ENCODE measurements at regions not wholly inside any gene's neighbourhood (a gene's known extent, or its start where the extent isn't known, plus 50 kb on each side); places are given as distances from the start of the nearest gene placed in this dataset.
A peak's percentile ranks its signal among the peaks of the same experiment; 100 is the strongest.

DNA sequence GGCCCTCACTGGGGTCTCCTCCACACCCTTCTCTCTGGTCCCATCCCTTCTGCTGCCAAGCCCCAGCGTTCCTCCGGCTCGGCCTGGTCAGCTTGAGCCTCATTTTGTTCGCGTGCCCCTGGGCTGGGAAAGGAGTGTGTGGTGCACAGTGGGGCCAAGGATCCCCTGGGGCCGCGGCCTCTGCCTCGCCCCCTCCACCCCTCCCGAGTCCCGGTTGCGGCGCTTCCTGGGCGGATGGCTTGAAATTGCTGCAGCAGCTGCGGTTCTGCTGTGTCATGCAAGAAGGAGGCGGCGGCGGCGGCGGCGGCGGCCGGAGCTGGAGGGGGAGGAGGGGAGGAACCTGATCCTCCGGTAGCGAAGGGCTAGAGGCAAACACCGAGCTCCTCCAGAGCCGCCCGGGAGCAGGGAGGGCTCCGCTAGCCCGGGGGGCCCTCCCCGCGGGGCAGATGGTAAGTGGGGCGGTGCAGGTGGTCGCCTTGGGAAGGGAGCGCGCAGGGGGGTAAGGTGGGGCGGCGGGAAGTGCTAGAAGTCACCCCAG, 217.8 kb upstream of the MKLN1 start (continued):
- TF ChIP-seq, protein P1, sequence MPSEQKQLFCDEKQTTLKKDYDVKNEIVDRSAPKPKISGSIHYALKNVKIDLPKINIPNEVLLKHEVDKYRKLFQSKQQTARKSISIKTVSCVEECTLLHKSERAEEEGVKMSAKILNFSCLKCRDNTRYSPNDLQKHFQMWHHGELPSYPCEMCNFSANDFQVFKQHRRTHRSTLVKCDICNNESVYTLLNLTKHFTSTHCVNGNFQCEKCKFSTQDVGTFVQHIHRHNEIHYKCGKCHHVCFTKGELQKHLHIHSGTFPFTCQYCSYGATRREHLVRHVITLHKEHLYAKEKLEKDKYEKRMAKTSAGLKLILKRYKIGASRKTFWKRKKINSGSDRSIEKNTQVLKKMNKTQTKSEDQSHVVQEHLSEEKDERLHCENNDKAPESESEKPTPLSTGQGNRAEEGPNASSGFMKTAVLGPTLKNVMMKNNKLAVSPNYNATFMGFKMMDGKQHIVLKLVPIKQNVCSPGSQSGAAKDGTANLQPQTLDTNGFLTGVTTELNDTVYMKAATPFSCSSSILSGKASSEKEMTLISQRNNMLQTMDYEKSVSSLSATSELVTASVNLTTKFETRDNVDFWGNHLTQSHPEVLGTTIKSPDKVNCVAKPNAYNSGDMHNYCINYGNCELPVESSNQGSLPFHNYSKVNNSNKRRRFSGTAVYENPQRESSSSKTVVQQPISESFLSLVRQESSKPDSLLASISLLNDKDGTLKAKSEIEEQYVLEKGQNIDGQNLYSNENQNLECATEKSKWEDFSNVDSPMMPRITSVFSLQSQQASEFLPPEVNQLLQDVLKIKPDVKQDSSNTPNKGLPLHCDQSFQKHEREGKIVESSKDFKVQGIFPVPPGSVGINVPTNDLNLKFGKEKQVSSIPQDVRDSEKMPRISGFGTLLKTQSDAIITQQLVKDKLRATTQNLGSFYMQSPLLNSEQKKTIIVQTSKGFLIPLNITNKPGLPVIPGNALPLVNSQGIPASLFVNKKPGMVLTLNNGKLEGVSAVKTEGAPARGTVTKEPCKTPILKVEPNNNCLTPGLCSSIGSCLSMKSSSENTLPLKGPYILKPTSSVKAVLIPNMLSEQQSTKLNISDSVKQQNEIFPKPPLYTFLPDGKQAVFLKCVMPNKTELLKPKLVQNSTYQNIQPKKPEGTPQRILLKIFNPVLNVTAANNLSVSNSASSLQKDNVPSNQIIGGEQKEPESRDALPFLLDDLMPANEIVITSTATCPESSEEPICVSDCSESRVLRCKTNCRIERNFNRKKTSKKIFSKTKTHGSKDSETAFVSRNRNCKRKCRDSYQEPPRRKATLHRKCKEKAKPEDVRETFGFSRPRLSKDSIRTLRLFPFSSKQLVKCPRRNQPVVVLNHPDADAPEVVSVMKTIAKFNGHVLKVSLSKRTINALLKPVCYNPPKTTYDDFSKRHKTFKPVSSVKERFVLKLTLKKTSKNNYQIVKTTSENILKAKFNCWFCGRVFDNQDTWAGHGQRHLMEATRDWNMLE (tag by site-specific recombination; conservative IDR thresholded peaks at IDR 0.05; ENCODE audit: low read depth), result no peak
- TF ChIP-seq KLF1 (tag by site-specific recombination; IDR thresholded peaks at IDR 0.05), result peak; percentile 77
- TF ChIP-seq ZNF776 (tag by site-specific recombination; IDR thresholded peaks at IDR 0.05; ENCODE audit: borderline replicate concordance), result no peak
- TF ChIP-seq, protein P2, sequence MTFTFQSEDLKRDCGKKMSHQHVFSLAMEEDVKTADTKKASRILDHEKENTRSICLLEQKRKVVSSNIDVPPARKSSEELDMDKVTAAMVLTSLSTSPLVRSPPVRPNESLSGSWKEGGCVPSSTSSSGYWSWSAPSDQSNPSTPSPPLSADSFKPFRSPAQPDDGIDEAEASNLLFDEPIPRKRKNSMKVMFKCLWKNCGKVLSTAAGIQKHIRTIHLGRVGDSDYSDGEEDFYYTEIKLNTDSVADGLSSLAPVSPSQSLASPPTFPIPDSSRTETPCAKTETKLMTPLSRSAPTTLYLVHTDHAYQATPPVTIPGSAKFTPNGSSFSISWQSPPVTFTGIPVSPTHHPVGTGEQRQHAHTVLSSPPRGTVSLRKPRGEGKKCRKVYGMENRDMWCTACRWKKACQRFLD (tag by site-specific recombination; IDR thresholded peaks at IDR 0.05), result no peak
- TF ChIP-seq ZNF366 (tag by site-specific recombination; conservative IDR thresholded peaks at IDR 0.05), result peak; percentile 38; the same call in 1 of the 2 replicates
- peak; percentile 79 for TF ChIP-seq ZIC2 (tag by site-specific recombination; IDR thresholded peaks at IDR 0.05)
- 0 out of 2 replicates have a peak, but pooled peaks have one; percentile 37 for TF ChIP-seq ZNF324 (tag by site-specific recombination; IDR thresholded peaks at IDR 0.05)
- TF ChIP-seq ZNF785 (tag by site-specific recombination; IDR thresholded peaks at IDR 0.05), result no peak
- TF ChIP-seq ZNF501 (tag by site-specific recombination; IDR thresholded peaks at IDR 0.05), result peak; percentile 63; the same call in 1 of the 2 replicates
- TF ChIP-seq, protein P3, sequence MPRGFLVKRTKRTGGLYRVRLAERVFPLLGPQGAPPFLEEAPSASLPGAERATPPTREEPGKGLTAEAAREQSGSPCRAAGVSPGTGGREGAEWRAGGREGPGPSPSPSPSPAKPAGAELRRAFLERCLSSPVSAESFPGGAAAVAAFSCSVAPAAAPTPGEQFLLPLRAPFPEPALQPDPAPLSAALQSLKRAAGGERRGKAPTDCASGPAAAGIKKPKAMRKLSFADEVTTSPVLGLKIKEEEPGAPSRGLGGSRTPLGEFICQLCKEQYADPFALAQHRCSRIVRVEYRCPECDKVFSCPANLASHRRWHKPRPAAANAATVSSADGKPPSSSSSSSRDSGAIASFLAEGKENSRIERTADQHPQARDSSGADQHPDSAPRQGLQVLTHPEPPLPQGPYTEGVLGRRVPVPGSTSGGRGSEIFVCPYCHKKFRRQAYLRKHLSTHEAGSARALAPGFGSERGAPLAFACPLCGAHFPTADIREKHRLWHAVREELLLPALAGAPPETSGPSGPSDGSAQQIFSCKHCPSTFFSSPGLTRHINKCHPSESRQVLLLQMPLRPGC (tag by site-specific recombination; IDR thresholded peaks at IDR 0.05), result no peak
- peak; percentile 44; the same call in 1 of the 2 replicates for TF ChIP-seq ZFP69B (tag by site-specific recombination; IDR thresholded peaks at IDR 0.05)
- TF ChIP-seq, protein P4, sequence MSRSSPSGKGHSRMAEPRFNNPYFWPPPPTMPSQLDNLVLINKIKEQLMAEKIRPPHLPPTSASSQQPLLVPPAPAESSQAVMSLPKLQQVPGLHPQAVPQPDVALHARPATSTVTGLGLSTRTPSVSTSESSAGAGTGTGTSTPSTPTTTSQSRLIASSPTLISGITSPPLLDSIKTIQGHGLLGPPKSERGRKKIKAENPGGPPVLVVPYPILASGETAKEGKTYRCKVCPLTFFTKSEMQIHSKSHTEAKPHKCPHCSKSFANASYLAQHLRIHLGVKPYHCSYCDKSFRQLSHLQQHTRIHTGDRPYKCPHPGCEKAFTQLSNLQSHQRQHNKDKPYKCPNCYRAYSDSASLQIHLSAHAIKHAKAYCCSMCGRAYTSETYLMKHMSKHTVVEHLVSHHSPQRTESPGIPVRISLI (tag by site-specific recombination; IDR thresholded peaks at IDR 0.05), result no peak
- no peak for TF ChIP-seq SCRT2 (tag by site-specific recombination; IDR thresholded peaks at IDR 0.05)
- TF ChIP-seq ZFHX2 (tag by site-specific recombination; conservative IDR thresholded peaks at IDR 0.05), result peak; percentile 70
- peak; percentile 64; the same call in 1 of the 2 replicates for TF ChIP-seq ZXDB (tag by site-specific recombination; IDR thresholded peaks at IDR 0.05)
- TF ChIP-seq ZNF354C (tag by site-specific recombination; IDR thresholded peaks at IDR 0.05; ENCODE audit: borderline replicate concordance, low read depth), result no peak
- TF ChIP-seq HOXC10 (CRISPR knock-in tag; IDR thresholded peaks at IDR 0.05), result no peak
- no peak for TF ChIP-seq ZNF138 (tag by site-specific recombination; IDR thresholded peaks at IDR 0.05; ENCODE audit: borderline replicate concordance)
- peak; percentile 47; the same call in 1 of the 2 replicates for TF ChIP-seq ZNF423 (tag by site-specific recombination; IDR thresholded peaks at IDR 0.05)
- peak; percentile 85 for TF ChIP-seq GLIS1 (tag by site-specific recombination; IDR thresholded peaks at IDR 0.05)
- TF ChIP-seq ZNF214 (tag by site-specific recombination; IDR thresholded peaks at IDR 0.05; ENCODE audit: borderline replicate concordance), result no peak
- no peak for TF ChIP-seq ZNF350 (tag by site-specific recombination; IDR thresholded peaks at IDR 0.05)
- peak; percentile 62 for TF ChIP-seq KLF9 (tag by site-specific recombination; IDR thresholded peaks at IDR 0.05; ENCODE audit: low read depth)
- TF ChIP-seq, protein P5, sequence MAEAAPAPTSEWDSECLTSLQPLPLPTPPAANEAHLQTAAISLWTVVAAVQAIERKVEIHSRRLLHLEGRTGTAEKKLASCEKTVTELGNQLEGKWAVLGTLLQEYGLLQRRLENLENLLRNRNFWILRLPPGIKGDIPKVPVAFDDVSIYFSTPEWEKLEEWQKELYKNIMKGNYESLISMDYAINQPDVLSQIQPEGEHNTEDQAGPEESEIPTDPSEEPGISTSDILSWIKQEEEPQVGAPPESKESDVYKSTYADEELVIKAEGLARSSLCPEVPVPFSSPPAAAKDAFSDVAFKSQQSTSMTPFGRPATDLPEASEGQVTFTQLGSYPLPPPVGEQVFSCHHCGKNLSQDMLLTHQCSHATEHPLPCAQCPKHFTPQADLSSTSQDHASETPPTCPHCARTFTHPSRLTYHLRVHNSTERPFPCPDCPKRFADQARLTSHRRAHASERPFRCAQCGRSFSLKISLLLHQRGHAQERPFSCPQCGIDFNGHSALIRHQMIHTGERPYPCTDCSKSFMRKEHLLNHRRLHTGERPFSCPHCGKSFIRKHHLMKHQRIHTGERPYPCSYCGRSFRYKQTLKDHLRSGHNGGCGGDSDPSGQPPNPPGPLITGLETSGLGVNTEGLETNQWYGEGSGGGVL (tag by site-specific recombination; IDR thresholded peaks at IDR 0.05), result peak; percentile 84
- TF ChIP-seq OSR2 (tag by site-specific recombination; IDR thresholded peaks at IDR 0.05), result peak; percentile 76
- 0 out of 2 replicates have a peak, but pooled peaks have one; percentile 14 for TF ChIP-seq FEZF1 (tag by site-specific recombination; IDR thresholded peaks at IDR 0.05)
- TF ChIP-seq KLF10 (tag by site-specific recombination; IDR thresholded peaks at IDR 0.05), result peak; percentile 70
- TF ChIP-seq, protein P6, sequence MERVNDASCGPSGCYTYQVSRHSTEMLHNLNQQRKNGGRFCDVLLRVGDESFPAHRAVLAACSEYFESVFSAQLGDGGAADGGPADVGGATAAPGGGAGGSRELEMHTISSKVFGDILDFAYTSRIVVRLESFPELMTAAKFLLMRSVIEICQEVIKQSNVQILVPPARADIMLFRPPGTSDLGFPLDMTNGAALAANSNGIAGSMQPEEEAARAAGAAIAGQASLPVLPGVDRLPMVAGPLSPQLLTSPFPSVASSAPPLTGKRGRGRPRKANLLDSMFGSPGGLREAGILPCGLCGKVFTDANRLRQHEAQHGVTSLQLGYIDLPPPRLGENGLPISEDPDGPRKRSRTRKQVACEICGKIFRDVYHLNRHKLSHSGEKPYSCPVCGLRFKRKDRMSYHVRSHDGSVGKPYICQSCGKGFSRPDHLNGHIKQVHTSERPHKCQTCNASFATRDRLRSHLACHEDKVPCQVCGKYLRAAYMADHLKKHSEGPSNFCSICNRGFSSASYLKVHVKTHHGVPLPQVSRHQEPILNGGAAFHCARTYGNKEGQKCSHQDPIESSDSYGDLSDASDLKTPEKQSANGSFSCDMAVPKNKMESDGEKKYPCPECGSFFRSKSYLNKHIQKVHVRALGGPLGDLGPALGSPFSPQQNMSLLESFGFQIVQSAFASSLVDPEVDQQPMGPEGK (tag by site-specific recombination; IDR thresholded peaks at IDR 0.05), result peak; percentile 74

All from HEK293 (cell line).